Spleen (tissue), 11 donors: ENCODE measurements at regions not wholly inside any gene's neighbourhood (a gene's known extent, or its start where the extent isn't known, plus 50 kb on each side); places are given as distances from the start of the nearest gene placed in this dataset.

Experiments used
- DNase-seq: peaks from one replicate; pipeline ENCODE4 v3.0.0-alpha.2; 2020
- H3K27ac ChIP-seq, 8 donors: fragments of 200-600 bp; sonication (generic) in 7 of 8; 1 replicate in 4 of 8; 2 replicates in 4 of 8; pipeline versions ENCODE4 v1.5.0 to v1.8.0; 2016 to 2021; ENCODE audit warnings: inconsistent platforms in 4 of 8, mild to moderate bottlenecking in 4 of 8, moderate library complexity in 1 of 8
- H3K27me3 ChIP-seq, 7 donors: fragments of 200-600 bp; sonication (generic) in 6 of 7; replicated peaks in 1 of 7; 1 replicate in 4 of 7; 2 replicates in 3 of 7; pipeline versions ENCODE4 v1.5.0 to v1.8.0; 2016 to 2021; ENCODE audit warnings: inconsistent platforms in 3 of 7, mild to moderate bottlenecking in 1 of 7
- H3K36me3 ChIP-seq, 6 donors: fragments of 200-600 bp; sonication (generic) in 5 of 6; 1 replicate in 4 of 6; 2 replicates in 2 of 6; pipeline versions ENCODE4 v1.5.0 to v1.8.0; 2016 to 2021; ENCODE audit warnings: inconsistent platforms in 2 of 6
- H3K4me1 ChIP-seq, 6 donors: fragments of 200-600 bp; sonication (generic) in 5 of 6; 1 replicate in 3 of 6; 2 replicates in 3 of 6; pipeline versions ENCODE4 v1.5.0 to v1.8.0; 2016 to 2021; ENCODE audit warnings: inconsistent platforms in 3 of 6
- H3K4me3 ChIP-seq, 8 donors: fragments of 200-600 bp; sonication (generic) in 7 of 8; 1 replicate in 4 of 8; 2 replicates in 4 of 8; pipeline versions ENCODE4 v1.5.0 to v1.8.0; 2016 to 2021; ENCODE audit warnings: inconsistent platforms in 4 of 8, mild to moderate bottlenecking in 4 of 8, moderate library complexity in 2 of 8
- H3K9me3 ChIP-seq, 8 donors: fragments of 200-600 bp; sonication (generic) in 7 of 8; 1 replicate in 4 of 8; 2 replicates in 4 of 8; pipeline versions ENCODE4 v1.5.0 to v1.8.0; 2016 to 2021; ENCODE audit warnings: inconsistent platforms in 4 of 8
- CTCF ChIP-seq, 11 experiments: fragments of 200-600 bp in 7 of 11; fragments of 450-650 bp in 4 of 11; sonication (generic) in 4 of 11; IDR thresholded peaks in 8 of 11; conservative IDR thresholded peaks in 3 of 11; 1 replicate in 7 of 11; 2 replicates in 4 of 11; pipeline versions ENCODE4 v1.4.0 to v1.8.0; 2016 to 2021; ENCODE audit warnings: antibody characterized with exemption in 11 of 11, inconsistent platforms in 4 of 11, mild to moderate bottlenecking in 1 of 11
- POLR2A ChIP-seq, 3 donors: fragments of 450-650 bp; IDR thresholded peaks; one replicate each; pipeline ENCODE4 v1.5.1; 2017; ENCODE audit warnings: antibody characterized with exemption in 3 of 3, mild to moderate bottlenecking in 1 of 3
- POLR2AphosphoS5 ChIP-seq, 3 donors: sonication (generic); formaldehyde crosslinking; IDR thresholded peaks; one replicate each; pipeline ENCODE4 v1.5.1; 2017; ENCODE audit warnings: antibody characterized with exemption in 3 of 3
- WGBS, 5 donors: extraction: QIAGEN DNeasy Blood & Tissue Kit in 3 of 5; methylation state at CpG; one replicate each; pipeline versions ENCODE4 v1.1.5 to v1.1.7; 2013 to 2018; 5-methylcytosine and 5-hydroxymethylcytosine counted together
- intact Hi-C: fragments of 100-400 bp; cut with DNase I; formaldehyde crosslinking; loops from one replicate; pipeline ENCODE4 v1.15.0; 2023; ENCODE audit warnings: low total_unique reads
- donor health status: healthy with polysubstance abuse.
- donor health status: DM: no; HTN: no; CAD: no; lungs with moderate emphysema.
- donor health status: DM: no; HTN: no; CAD: no.
- donor health status: Bipolar disorder and iron deficiency.
- donor health status: healthy.
- donor health status: DM: no; HTN: no; CAD: no.
- donor health status: DM: yes; HTN: yes; CAD: no.

DNA sequence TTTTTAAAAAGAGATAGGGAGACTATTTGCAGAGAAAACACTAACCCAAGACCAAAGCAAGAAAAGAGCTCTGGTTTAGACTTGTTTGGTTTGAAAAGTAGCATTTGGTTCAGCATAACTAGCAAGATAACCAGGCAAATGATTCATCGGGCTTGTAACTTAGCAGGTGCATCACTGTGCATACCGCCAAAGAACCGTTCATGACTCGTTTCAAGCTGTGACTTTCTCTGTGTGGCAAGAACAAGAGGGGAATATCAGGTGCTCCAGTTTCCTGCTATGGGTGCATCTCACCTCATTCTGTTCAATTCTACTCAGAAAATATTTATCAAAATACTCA lies 244.9 kb downstream of the ETAA1 start:
- intact Hi-C loops, result no loop called here
- WGBS, 5 donors, result 73 to 93% (median 87%) methylated on average over 4 of the region's 4 CpGs
- DNase-seq, result no peak
- H3K27ac ChIP-seq, result no peak overlapping the region
- no peak for TF ChIP-seq CTCF (IDR thresholded peaks at IDR 0.05 in 8 of 11, conservative IDR thresholded peaks at IDR 0.05 in 3 of 11)
- no peak for TF ChIP-seq POLR2AphosphoS5 (IDR thresholded peaks at IDR 0.05)
- TF ChIP-seq POLR2A (IDR thresholded peaks at IDR 0.05), result no peak
- no peaks in the 10 kb centered on the region for H3K27me3 ChIP-seq
- H3K9me3 ChIP-seq, result peaks cover 0 to 11% (median 9%) of the 10 kb centered on the region in 8 donors
- H3K4me3 ChIP-seq, result no peak overlapping the region
- H3K36me3 ChIP-seq, result no peaks in the 10 kb centered on the region
- H3K4me1 ChIP-seq, result no peaks in the 10 kb centered on the region

DNA sequence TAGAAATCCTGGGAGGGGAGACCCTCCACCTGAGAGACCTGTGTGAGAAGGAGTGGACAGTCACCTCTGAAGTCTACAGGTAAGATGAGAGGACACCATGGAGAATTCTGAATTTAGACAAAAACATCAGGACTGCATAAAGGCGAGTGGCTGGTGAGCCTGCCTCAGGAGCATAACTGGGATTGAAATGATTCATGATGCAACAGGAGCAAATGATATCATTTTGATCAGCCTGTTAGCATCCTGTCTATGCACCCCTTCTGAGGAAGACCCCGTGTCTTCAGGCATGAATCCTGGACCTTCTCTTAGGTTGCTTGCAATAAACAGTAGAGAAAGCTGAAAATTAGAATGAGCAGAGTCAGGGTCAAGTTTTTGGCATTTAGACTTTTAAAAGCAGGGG lies 245.8 kb downstream of the ETAA1 start:
- WGBS, 5 donors, result 64 to 87% (median 75%) methylated on average over 2 of the region's 2 CpGs
- intact Hi-C loops, result no loop called here
- no peaks in the 10 kb centered on the region for H3K4me1 ChIP-seq

GRCh38 chr2:67645280-67646138 lies 248.4 kb downstream of the ETAA1 start:
- TF ChIP-seq POLR2A (IDR thresholded peaks at IDR 0.05) (no peak), CTCF (IDR thresholded peaks at IDR 0.05 in 8 of 11, conservative IDR thresholded peaks at IDR 0.05 in 3 of 11) (no peak), POLR2AphosphoS5 (IDR thresholded peaks at IDR 0.05) (no peak)
- no peaks in the 10 kb centered on the region for H3K36me3 ChIP-seq
- H3K4me3 ChIP-seq, result no peak overlapping the region
- H3K9me3 ChIP-seq, result peaks cover 0 to 15% (median 12%) of the 10 kb centered on the region in 8 donors
- 50 to 64% (median 53%) methylated on average over 3 of the region's 3 CpGs for WGBS, 5 donors
- H3K4me1 ChIP-seq, result peaks cover 0 to 6% (median 0%) of the 10 kb centered on the region in 6 donors
- DNase-seq, result no peak
- intact Hi-C loops, result no loop called here
- H3K27ac ChIP-seq, result no peak overlapping the region
- H3K27me3 ChIP-seq, result no peaks in the 10 kb centered on the region

More for the DNA sequence above, 245.8 kb downstream of the ETAA1 start:
- Histone ChIP-seq H3K9me3 (peaks cover 0 to 15% (median 12%) of the 10 kb centered on the region in 8 donors), H3K27me3 (no peaks in the 10 kb centered on the region), H3K4me3 (no peak overlapping the region), H3K27ac (no peak overlapping the region), H3K36me3 (no peaks in the 10 kb centered on the region)
- no peak for DNase-seq
- TF ChIP-seq CTCF (IDR thresholded peaks at IDR 0.05 in 8 of 11, conservative IDR thresholded peaks at IDR 0.05 in 3 of 11) (no peak), POLR2A (IDR thresholded peaks at IDR 0.05) (no peak), POLR2AphosphoS5 (IDR thresholded peaks at IDR 0.05) (no peak)

DNA sequence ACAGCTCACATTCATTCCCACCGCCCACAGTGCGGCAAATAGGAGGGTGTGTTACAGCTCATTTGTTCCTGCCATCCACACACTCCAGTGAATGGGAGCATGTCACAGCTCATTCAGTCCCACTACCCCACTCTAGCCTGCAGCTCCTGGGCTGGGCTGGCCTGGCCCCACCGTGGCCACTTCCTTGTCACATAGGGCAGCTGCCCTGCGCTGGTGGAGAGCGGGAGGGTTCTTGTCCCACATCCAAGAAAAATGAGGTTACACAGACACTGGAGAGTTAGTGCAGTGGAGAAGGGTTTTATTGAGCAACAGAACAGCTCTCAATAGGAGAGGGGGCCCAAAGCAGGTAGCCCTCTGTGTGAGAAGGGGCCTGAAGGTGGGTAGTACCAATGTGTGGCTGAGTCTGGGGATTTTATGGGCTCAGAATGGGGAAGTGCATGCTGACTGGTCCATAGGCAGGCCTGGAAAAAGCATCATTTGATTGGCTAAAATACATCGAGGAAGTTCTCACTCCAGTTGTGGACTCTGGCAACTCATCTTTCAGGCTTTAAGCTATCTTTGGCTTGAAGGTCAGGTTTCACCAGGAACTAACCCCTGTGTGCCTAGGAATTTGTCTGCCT lies 249.7 kb downstream of the ETAA1 start:
- peaks cover 0 to 5% (median 0%) of the 10 kb centered on the region in 7 donors for H3K27me3 ChIP-seq
- 83 to 95% (median 85%) methylated on average over 5 to 6 of the region's 6 CpGs for WGBS, 5 donors
- H3K4me1 ChIP-seq, result peaks cover 0 to 6% (median 0%) of the 10 kb centered on the region in 6 donors
- TF ChIP-seq CTCF (IDR thresholded peaks at IDR 0.05 in 8 of 11, conservative IDR thresholded peaks at IDR 0.05 in 3 of 11) (no peak), POLR2AphosphoS5 (IDR thresholded peaks at IDR 0.05) (no peak), POLR2A (IDR thresholded peaks at IDR 0.05) (no peak)
- intact Hi-C loops, result no loop called here
- no peaks in the 10 kb centered on the region for H3K36me3 ChIP-seq
- H3K4me3 ChIP-seq, result no peak overlapping the region
- peaks cover 0 to 15% (median 12%) of the 10 kb centered on the region in 8 donors for H3K9me3 ChIP-seq
- peak; percentile 69 for DNase-seq
- H3K27ac ChIP-seq, result no peak overlapping the region
